Epithelial cell of esophagus (primary cell): ENCODE measurements at regions not wholly inside any gene's neighbourhood (a gene's known extent, or its start where the extent isn't known, plus 50 kb on each side); places are given as distances from the start of the nearest gene placed in this dataset.

Experiments
- DNase-seq: peaks from one replicate; pipeline ENCODE4 v3.0.0; 2010; ENCODE audit warnings: low read depth
- H3K4me3 ChIP-seq: 2 replicates; pipeline ENCODE4 v1.5.1; 2011; ENCODE audit warnings: mild to moderate bottlenecking, low read length, control low read depth
- TF ChIP-seq, protein P1 (sequence below): IDR thresholded peaks from 2 replicates; pipeline ENCODE4 v1.5.1; 2011; ENCODE audit warnings: low read depth, mild to moderate bottlenecking, low read length, control low read depth, inconsistent platforms; ENCODE audit not compliant: insufficient read depth; ENCODE audit errors: missing control alignments

DNA sequence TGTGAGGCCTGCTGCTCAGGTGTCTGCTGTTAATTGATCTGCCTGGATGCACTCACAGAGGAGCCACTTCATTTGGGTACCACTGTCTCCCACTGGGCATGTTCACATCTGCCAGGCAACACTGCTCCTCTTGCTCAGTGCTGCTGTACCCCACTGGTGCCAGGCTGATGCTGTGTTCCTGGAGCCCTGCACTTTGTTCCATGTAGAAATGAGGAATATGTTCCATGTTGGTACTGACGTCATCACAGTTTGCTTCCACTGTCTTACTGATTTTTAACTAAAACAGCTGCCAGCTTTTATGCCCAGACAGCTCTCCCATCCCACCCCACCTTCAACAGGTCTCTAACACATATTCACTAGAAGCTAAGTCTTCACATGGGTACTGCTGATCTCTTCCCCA lies 355.7 kb downstream of the LRRC70 start:
- TF ChIP-seq, protein P1, sequence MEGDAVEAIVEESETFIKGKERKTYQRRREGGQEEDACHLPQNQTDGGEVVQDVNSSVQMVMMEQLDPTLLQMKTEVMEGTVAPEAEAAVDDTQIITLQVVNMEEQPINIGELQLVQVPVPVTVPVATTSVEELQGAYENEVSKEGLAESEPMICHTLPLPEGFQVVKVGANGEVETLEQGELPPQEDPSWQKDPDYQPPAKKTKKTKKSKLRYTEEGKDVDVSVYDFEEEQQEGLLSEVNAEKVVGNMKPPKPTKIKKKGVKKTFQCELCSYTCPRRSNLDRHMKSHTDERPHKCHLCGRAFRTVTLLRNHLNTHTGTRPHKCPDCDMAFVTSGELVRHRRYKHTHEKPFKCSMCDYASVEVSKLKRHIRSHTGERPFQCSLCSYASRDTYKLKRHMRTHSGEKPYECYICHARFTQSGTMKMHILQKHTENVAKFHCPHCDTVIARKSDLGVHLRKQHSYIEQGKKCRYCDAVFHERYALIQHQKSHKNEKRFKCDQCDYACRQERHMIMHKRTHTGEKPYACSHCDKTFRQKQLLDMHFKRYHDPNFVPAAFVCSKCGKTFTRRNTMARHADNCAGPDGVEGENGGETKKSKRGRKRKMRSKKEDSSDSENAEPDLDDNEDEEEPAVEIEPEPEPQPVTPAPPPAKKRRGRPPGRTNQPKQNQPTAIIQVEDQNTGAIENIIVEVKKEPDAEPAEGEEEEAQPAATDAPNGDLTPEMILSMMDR = no peak
- no peak for DNase-seq
- H3K4me3 ChIP-seq = no peak overlapping the region

DNA sequence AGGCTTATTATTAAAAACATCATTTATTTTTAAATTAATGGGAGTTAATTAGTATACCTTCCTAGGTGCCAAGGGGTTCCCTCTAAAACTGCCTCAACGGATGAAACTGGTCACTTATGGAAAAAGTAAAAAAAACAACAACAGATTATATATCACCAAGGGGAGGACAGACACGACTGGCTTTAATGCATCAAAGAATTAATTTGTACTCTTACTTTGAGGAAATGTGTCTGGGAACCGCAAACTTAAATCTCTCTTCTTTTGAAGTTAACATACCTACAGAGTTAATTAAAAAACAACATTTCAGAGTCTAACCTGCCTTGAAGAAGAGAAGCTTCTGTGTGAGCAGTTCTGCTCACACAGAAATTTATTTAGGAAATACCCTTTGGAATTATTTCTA lies 354.6 kb downstream of the LRRC70 start:
- no peak overlapping the region for H3K4me3 ChIP-seq
- DNase-seq = no peak
- TF ChIP-seq, protein P1 = no peak

DNA sequence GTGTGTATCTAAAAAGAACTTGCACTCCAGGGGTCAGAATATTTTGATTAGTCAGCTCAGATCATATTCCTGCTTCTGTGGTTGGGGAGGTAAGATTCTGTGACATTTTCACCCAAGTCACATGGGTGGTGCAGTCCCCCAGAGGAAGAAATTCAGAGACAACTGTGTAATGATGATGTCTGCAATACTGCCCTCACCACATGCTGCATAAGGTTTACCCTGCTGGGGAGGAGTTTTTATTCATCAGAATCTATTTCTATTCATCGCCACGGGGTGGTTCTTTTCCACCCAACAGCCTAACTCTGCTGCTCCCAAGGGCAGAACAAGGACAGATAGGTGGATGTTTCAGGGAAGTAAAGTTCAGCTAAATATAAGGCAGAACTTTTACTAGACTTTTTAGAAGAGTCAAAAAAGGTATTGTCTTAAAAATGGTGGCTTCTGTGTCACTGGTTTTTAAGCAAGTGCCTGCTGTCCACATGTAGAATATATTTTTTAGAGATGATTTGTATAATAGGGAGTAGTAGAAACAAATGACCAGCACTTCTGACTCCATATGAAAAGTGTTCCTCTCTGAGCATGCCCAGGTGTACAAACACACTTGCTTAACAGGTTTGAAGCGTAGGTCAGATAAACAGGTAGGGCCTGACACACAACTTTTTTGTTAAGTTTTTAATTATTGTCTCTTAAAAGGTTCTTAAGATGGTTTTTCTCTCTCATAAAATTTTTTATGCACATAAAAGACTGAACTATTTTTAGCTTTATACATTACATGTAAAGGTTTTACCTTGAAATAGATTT lies 352.7 kb downstream of the LRRC70 start:
- TF ChIP-seq, protein P1 = no peak
- DNase-seq = peak; percentile 34

DNA sequence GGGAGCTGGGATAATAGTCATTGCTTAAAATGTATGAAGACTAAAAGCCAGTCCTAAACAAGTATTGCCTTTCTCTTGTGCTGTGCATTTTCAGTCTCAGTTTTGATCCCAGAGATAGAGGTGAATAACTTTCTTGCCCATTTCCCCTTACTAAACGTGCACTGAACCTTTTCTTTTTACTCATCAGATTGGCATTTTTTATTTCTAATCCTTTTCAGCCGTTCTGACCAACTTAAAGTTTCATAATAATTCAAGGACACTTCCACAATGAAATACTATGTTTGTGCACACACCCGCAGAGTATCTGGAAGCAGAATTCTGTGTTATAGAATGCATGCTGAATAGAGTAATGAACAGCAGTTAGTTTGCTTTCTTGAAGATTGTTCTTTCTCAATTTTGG lies 343.6 kb downstream of the LRRC70 start:
- no peak overlapping the region for H3K4me3 ChIP-seq
- no peak for DNase-seq
- TF ChIP-seq, protein P1 = no peak

More for the DNA sequence above, 352.7 kb downstream of the LRRC70 start:
- no peak overlapping the region for H3K4me3 ChIP-seq

DNA sequence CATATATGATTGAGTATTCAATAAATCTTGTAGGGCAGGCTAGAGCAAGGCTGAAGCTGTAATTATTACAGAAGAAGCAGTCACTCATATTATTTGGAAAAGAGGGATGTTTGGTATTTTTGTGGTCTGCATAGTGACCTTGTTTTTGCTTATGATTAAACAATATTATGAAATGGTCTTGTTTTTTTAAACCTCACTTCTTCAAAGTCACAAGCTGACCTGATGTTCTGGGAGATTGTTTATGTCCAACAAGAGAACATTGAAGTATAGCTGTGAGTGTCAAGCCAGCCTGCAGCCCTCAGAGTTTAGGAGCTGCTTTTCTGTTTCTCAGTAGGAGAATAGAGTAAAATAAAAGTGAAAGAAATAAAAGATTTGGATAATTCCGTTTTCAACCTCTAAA lies 342.2 kb downstream of the LRRC70 start:
- TF ChIP-seq, protein P1 = no peak
- no peak for DNase-seq

DNA sequence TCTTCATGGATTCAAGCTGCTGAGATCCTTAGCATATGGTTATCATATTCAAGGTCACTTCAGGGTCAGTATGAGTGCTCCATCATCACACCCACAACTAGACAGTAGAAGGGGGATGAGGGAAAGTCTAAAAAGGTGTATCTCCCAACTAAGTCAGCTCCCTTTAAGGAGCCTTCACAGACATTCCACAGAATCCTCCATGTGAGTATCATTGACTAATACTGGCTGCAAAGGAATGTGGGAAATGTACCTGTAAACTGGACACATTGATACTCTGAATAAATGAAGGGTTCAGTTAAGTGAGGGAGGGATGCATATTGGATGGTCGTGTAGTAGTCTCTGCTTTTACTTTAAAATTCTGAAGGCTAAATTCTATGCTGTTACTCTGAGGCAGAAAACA lies 330.7 kb downstream of the LRRC70 start:
- TF ChIP-seq, protein P1 = no peak

More for the DNA sequence above, 342.2 kb downstream of the LRRC70 start:
- no peak overlapping the region for H3K4me3 ChIP-seq

DNA sequence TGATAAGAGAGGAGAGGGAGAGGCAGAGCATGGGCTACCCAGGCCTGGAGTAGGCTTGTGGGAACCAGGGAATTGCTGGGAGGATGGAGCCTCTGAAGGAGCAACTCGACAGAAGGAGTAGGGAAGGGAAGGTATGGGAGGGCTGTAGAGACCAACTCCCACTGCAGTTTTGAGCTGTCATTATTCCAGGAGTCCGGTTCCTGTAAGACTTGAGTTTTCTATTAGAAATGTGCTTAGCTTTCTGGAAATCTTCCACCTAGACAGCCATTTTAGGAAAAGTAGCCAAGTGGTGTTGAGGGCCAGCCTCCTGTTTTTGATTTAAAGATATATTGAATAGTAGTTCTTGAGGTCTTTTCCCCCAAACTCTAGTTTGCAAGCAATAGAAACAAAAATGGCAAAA lies 323.5 kb downstream of the LRRC70 start:
- no peak overlapping the region for H3K4me3 ChIP-seq
- no peak for DNase-seq
- TF ChIP-seq, protein P1 = no peak

More for the DNA sequence above, 330.7 kb downstream of the LRRC70 start:
- no peak for DNase-seq
- no peak overlapping the region for H3K4me3 ChIP-seq
